A673 (cell line): ENCODE measurements at regions not wholly inside any gene's neighbourhood (a gene's known extent, or its start where the extent isn't known, plus 50 kb on each side); places are given as distances from the start of the nearest gene placed in this dataset.
"Not testable (repeated sequence)": the region's sequence is repeated elsewhere in the genome, so short reads cannot be mapped to it uniquely, and the experiment has no call there.

ENCODE experiments used
- BruUV-seq: library from RNA; stranded (reverse); fragments of 400-500 nt; replicated peaks from 2 replicates; lab custom pipeline; 2021; lab: Mats Ljungman, UMichigan
- CTCF ChIA-PET: fragments of 300-600 bp; sonication (Branson Sonifier 250); formaldehyde crosslinking; loops from one replicate; lab custom pipeline; 2022; ENCODE audit warnings: antibody characterized with exemption; lab: Charles Lee
- POLR2A ChIA-PET: fragments of 300-600 bp; sonication (Branson Sonifier 250); formaldehyde crosslinking; loops from one replicate; lab custom pipeline; 2022; ENCODE audit warnings: antibody characterized with exemption; ENCODE audit not compliant: low non-redundant PET; lab: Charles Lee
- DNase-seq: peaks from one replicate; pipeline ENCODE4 v3.0.0-alpha.2; 2015; ENCODE audit warnings: low spot score
- H3K27ac ChIP-seq: fragments of 200-600 bp; sonication (generic); 2 replicates; pipeline ENCODE4 v1.5.1; 2016; ENCODE audit warnings: mixed run types, low read depth, mild to moderate bottlenecking, mixed read lengths, antibody characterized with exemption, low read length; ENCODE audit not compliant: poor library complexity, severe bottlenecking
- H3K27me3 ChIP-seq: fragments of 200-600 bp; sonication (generic); replicated peaks from 2 replicates; pipeline ENCODE4 v1.6.1; 2017; ENCODE audit warnings: mixed run types, low read depth, mild to moderate bottlenecking, mixed read lengths, antibody characterized with exemption, low read length; ENCODE audit not compliant: insufficient read depth, poor library complexity
- H3K36me3 ChIP-seq: fragments of 200-600 bp; sonication (generic); 2 replicates; pipeline ENCODE4 v1.6.1; 2016; ENCODE audit warnings: mixed run types, mild to moderate bottlenecking, mixed read lengths, antibody characterized with exemption, low read length; ENCODE audit not compliant: insufficient read depth, poor library complexity, severe bottlenecking
- H3K4me1 ChIP-seq: fragments of 200-600 bp; sonication (generic); 2 replicates; pipeline ENCODE4 v1.6.1; 2017; ENCODE audit warnings: mixed run types, mild to moderate bottlenecking, mixed read lengths, antibody characterized with exemption, low read length; ENCODE audit not compliant: insufficient read depth, poor library complexity, severe bottlenecking
- H3K4me3 ChIP-seq: fragments of 200-600 bp; sonication (generic); 2 replicates; pipeline ENCODE4 v1.5.1; 2016; ENCODE audit warnings: low read depth, mixed run types, mild to moderate bottlenecking, mixed read lengths, low read length; ENCODE audit not compliant: poor library complexity, severe bottlenecking
- H3K9me3 ChIP-seq: fragments of 200-600 bp; sonication (generic); 2 replicates; pipeline ENCODE4 v1.6.1; 2016; ENCODE audit warnings: mixed run types, low read depth, mild to moderate bottlenecking, mixed read lengths, antibody characterized with exemption, low read length; ENCODE audit not compliant: poor library complexity, severe bottlenecking
- EZH2 ChIP-seq: fragments of 200-600 bp; sonication (generic); IDR thresholded peaks from 2 replicates; pipeline ENCODE4 v1.6.1; 2017; ENCODE audit warnings: borderline replicate concordance, low read depth, mild to moderate bottlenecking, mixed read lengths, antibody characterized with exemption, low read length; ENCODE audit not compliant: poor library complexity, severe bottlenecking
- intact Hi-C: fragments of 100-400 bp; cut with micrococcal nuclease; formaldehyde crosslinking; loops from one replicate; pipeline ENCODE4 v1.10.0; 2022; ENCODE audit not compliant: unreplicated experiment
- TF ChIP-seq, protein P1 (sequence below): fragments of 300-800, 200-600 bp; sonication (generic); conservative IDR thresholded peaks from 2 replicates; pipeline ENCODE4 v1.5.1; 2017; ENCODE audit warnings: low read depth, mild to moderate bottlenecking, antibody characterized with exemption, low read length, moderate library complexity, mixed read lengths

DNA sequence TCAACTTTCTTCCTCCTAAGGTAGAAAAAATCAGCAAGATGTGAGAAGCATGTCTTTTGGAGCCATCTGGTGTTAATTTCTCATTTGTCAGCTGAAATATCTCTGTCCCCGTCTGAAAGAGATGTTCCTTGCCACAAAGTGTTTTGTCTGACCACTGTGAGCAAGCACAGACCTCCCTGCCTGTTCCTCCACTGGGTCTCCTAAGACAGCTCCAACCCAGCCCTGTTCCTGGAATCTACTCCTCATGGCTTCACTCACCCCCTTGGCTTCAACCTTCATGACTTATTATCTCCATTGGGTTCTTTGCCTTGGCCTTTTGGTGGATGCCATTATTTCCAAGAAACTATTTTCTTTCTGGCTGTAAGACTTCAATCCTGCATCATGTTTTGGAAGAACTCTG lies 65.7 kb upstream of the CACHD1 start:
- no TSS peak for BruUV-seq
- ChIA-PET CTCF (no interaction called here), POLR2A (no interaction called here)
- Histone ChIP-seq H3K27ac (no peak overlapping the region), H3K9me3 (no peaks in the 10 kb centered on the region), H3K4me1 (no peaks in the 10 kb centered on the region), H3K27me3 (no peaks in the 10 kb centered on the region), H3K4me3 (no peak overlapping the region), H3K36me3 (no peaks in the 10 kb centered on the region)
- DNase-seq, result no peak
- intact Hi-C loops, result no loop called here
- TF ChIP-seq EZH2, result no peak

DNA sequence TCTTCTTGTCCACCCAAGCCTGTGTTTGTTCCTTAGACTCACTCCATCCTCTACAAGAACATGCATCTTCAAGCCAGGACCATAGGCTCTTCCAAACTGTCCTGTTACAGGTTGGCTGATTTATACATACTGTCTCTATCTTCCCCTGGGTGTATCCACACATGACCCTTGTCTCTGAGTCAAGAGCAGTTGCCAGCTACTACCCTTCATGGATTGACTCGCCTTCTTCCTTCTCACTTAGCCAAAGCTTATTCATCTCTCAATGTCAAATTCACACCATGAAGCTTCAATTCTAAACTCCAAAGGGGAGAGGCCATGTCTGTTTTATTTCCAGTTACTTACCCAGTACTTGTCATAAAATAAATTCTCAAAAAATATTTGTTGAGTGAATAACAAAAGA lies 64.1 kb upstream of the CACHD1 start:
- no peak for DNase-seq
- Histone ChIP-seq H3K27ac (no peak overlapping the region), H3K4me1 (no peaks in the 10 kb centered on the region), H3K27me3 (no peaks in the 10 kb centered on the region), H3K4me3 (no peak overlapping the region), H3K9me3 (no peaks in the 10 kb centered on the region), H3K36me3 (no peaks in the 10 kb centered on the region)
- no TSS peak for BruUV-seq
- ChIA-PET CTCF (no interaction called here), POLR2A (no interaction called here)
- intact Hi-C loops, result no loop called here
- no peak for TF ChIP-seq EZH2
- TF ChIP-seq, protein P1, sequence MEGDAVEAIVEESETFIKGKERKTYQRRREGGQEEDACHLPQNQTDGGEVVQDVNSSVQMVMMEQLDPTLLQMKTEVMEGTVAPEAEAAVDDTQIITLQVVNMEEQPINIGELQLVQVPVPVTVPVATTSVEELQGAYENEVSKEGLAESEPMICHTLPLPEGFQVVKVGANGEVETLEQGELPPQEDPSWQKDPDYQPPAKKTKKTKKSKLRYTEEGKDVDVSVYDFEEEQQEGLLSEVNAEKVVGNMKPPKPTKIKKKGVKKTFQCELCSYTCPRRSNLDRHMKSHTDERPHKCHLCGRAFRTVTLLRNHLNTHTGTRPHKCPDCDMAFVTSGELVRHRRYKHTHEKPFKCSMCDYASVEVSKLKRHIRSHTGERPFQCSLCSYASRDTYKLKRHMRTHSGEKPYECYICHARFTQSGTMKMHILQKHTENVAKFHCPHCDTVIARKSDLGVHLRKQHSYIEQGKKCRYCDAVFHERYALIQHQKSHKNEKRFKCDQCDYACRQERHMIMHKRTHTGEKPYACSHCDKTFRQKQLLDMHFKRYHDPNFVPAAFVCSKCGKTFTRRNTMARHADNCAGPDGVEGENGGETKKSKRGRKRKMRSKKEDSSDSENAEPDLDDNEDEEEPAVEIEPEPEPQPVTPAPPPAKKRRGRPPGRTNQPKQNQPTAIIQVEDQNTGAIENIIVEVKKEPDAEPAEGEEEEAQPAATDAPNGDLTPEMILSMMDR, result no peak

DNA sequence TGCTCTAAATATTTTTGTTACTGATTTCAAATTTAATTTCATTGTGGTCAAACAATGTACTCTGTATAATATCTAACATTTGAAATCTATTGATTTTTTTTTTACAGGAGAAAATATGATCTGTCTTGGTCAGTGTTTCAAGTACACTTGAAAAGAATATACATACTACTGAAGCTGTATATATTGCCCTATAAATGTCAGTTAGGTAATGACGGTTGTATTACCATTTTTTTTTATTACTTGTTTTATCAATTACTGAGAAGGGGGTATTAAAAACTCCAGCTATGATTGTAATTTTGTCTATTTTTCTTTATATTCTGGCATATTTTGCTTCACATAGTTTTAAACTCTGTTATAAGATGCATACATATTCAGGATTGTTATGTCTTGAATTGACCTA lies 59.7 kb upstream of the CACHD1 start:
- H3K4me3 ChIP-seq, result no peak overlapping the region
- ChIA-PET CTCF (no interaction called here), POLR2A (interaction anchor here (0.6 kb wide), 1 partner anchor 45 kb away, joined by 3 read pairs; no protein-coding TSS in a partner anchor)
- no peaks in the 10 kb centered on the region for H3K36me3 ChIP-seq
- no peaks in the 10 kb centered on the region for H3K27me3 ChIP-seq
- H3K9me3 ChIP-seq, result no peaks in the 10 kb centered on the region
- H3K4me1 ChIP-seq, result no peaks in the 10 kb centered on the region
- no peak for DNase-seq
- BruUV-seq, result no TSS peak
- no peak overlapping the region for H3K27ac ChIP-seq
- intact Hi-C loops, result no loop called here
- TF ChIP-seq, protein P1, result no peak
- no peak for TF ChIP-seq EZH2

DNA sequence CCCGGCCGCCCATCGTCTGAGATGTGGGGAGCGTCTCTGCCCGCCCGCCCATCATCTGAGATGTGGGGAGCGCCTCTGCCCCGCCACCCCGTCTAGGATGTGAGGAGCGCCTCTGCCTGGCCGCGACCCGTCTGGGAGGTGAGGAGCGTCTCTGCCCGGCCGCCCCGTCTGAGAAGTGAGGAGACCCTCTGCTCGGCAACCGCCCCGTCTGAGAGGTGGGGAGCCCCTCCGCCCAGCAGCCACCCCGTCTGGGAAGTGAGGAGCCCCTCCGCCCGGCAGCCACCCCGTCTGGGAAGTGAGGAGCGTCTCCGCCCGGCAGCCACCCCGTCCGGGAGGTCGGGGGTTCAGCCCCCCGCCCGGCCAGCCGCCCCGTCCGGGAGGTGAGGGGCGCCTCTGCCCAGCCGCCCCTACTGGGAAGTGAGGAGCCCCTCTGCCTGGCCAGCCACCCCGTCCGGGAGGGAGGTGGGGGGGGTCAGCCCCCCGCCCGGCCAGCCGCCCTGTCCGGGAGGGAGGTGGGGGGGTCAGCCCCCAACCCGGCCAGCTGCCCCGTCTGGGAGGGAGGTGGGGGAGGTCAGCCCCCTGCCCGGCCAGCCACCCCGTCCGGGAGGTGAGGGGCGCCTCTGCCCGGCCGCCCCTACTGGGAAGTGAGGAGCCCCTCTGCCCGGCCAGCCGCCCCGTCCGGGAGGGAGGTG lies 54.9 kb upstream of the CACHD1 start:
- DNase-seq, CTCF ChIA-PET, H3K36me3 ChIP-seq, H3K27ac ChIP-seq, H3K4me3 ChIP-seq, POLR2A ChIA-PET, H3K27me3 ChIP-seq, H3K9me3 ChIP-seq, intact Hi-C loops, H3K4me1 ChIP-seq, BruUV-seq: not testable (repeated sequence)
